Fibroblast of lung (primary cell): ENCODE measurements at regions not wholly inside any gene's neighbourhood (a gene's known extent, or its start where the extent isn't known, plus 50 kb on each side); places are given as distances from the start of the nearest gene placed in this dataset.

Source experiments
- CTCF ChIP-seq, 2 donors: IDR thresholded peaks in 1 of 2; conservative IDR thresholded peaks in 1 of 2; 1 replicate in 1 of 2; 2 replicates in 1 of 2; pipeline ENCODE4 v1.5.1; 2011 to 2012; ENCODE audit warnings: low read length in 2 of 2, control low read depth in 1 of 2, inconsistent platforms in 1 of 2, low read depth in 1 of 2, mild to moderate bottlenecking in 1 of 2
- EZH2 ChIP-seq: IDR thresholded peaks from 2 replicates; pipeline ENCODE4 v1.5.1; 2012; ENCODE audit warnings: low read length, control low read depth, mild to moderate bottlenecking; ENCODE audit errors: missing control alignments

DNA sequence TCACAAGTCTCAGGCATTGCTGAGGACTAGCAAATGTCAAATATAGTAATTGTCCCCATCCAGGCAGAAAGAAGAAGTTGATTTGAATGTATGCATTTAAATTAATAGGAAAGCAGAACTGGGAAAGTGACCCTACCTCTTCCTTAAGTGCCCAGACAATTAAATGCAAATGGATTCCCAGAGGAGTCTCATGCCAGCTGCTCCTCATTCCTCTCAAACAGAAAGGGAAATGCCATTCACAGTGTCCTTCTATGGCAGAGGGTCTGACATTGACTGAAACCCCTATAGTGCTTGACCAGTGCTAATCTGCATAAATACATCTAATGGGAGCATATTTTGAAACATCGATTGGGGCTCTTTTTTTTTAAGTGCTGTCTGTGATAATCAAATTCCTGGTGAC is 292.4 kb upstream of the SEL1L start:
- no peak for TF ChIP-seq CTCF (conservative IDR thresholded peaks at IDR 0.05 in 1 of 2, IDR thresholded peaks at IDR 0.05 in 1 of 2; ENCODE audit: low read depth in 1 of 2, low read length in 2 of 2)
- TF ChIP-seq EZH2: no peak
